ENCODE measurements at regions not wholly inside any gene's neighbourhood (a gene's known extent, or its start where the extent isn't known, plus 50 kb on each side); places are given as distances from the start of the nearest gene placed in this dataset.

- TF ChIP-seq EZH2 (IDR thresholded peaks at IDR 0.05; ENCODE audit: low read length) (no peak), CTCF (optimal IDR thresholded peaks at IDR 0.05 in 1 of 3, IDR thresholded peaks at IDR 0.05 in 1 of 3, conservative IDR thresholded peaks at IDR 0.05 in 1 of 3; ENCODE audit: extremely low read depth in 1 of 3, insufficient read depth in 2 of 3, low read length in 3 of 3) (no peak)
Observed at GRCh38 chr5:56549096-56549886, 266.1 kb upstream of the MAP3K1 start.
